PC-9 (cell line): ENCODE measurements at regions not wholly inside any gene's neighbourhood (a gene's known extent, or its start where the extent isn't known, plus 50 kb on each side); places are given as distances from the start of the nearest gene placed in this dataset.

Experiments used
- BruUV-seq: library from RNA; stranded (reverse); fragments of 400-500 nt; replicated peaks from 2 replicates; lab custom pipeline; 2021; lab: Mats Ljungman, UMichigan
- CTCF ChIA-PET: fragments of 300-600 bp; sonication (Branson Sonifier 250); formaldehyde crosslinking; loops from one replicate; lab custom pipeline; 2022; ENCODE audit warnings: antibody characterized with exemption; lab: Charles Lee
- POLR2A ChIA-PET: fragments of 300-600 bp; sonication (Branson Sonifier 250); formaldehyde crosslinking; loops from one replicate; lab custom pipeline; 2022; ENCODE audit warnings: antibody characterized with exemption; ENCODE audit not compliant: unreplicated experiment; lab: Charles Lee
- DNase-seq, 2 experiments: peaks; one replicate each; pipeline versions ENCODE4 v3.0.0 to v3.0.0-alpha.2; 2015 to 2022; ENCODE audit warnings: mixed read lengths in 1 of 2
- H2AFZ ChIP-seq: fragments of 200-600 bp; sonication (generic); 2 replicates; pipeline ENCODE4 v1.8.1; 2017; ENCODE audit warnings: antibody characterized with exemption
- H3F3A ChIP-seq: fragments of 200-600 bp; sonication (generic); 2 replicates; pipeline ENCODE4 v1.8.1; 2017; ENCODE audit warnings: antibody characterized with exemption, mild to moderate bottlenecking, low read depth; ENCODE audit not compliant: insufficient read depth
- H3K27ac ChIP-seq: fragments of 200-600 bp; sonication (generic); 2 replicates; pipeline ENCODE4 v1.6.1; 2016; ENCODE audit warnings: mixed run types
- H3K27me3 ChIP-seq: fragments of 200-600 bp; sonication (generic); 2 replicates; pipeline ENCODE4 v1.6.1; 2016; ENCODE audit warnings: low read depth, mixed run types; ENCODE audit not compliant: insufficient read depth
- H3K36me3 ChIP-seq: fragments of 200-600 bp; sonication (generic); 2 replicates; pipeline ENCODE4 v1.6.1; 2016; ENCODE audit warnings: low read depth, mixed run types
- H3K4me1 ChIP-seq: fragments of 200-600 bp; sonication (generic); replicated peaks from 2 replicates; pipeline ENCODE4 v1.6.1; 2016; ENCODE audit warnings: mixed run types; ENCODE audit not compliant: insufficient read depth
- H3K4me2 ChIP-seq: fragments of 200-600 bp; sonication (generic); 2 replicates; pipeline ENCODE4 v1.6.1; 2017; ENCODE audit warnings: mixed run types
- H3K4me3 ChIP-seq: fragments of 200-600 bp; sonication (generic); 2 replicates; pipeline ENCODE4 v1.6.1; 2016; ENCODE audit warnings: mixed run types
- H3K79me2 ChIP-seq: fragments of 200-600 bp; sonication (generic); 2 replicates; pipeline ENCODE4 v1.6.1; 2017; ENCODE audit warnings: low read depth, mixed run types
- H3K9me2 ChIP-seq: fragments of 200-600 bp; sonication (generic); 2 replicates; pipeline ENCODE4 v1.8.1; 2017; ENCODE audit warnings: mild to moderate bottlenecking; ENCODE audit not compliant: insufficient read depth
- H3K9me3 ChIP-seq: fragments of 200-600 bp; sonication (generic); 2 replicates; pipeline ENCODE4 v1.8.1; 2016; ENCODE audit warnings: low read depth; ENCODE audit not compliant: insufficient read depth
- H4K20me1 ChIP-seq: fragments of 200-600 bp; sonication (generic); 2 replicates; pipeline ENCODE4 v1.8.1; 2017; ENCODE audit not compliant: insufficient read depth
- CTCF ChIP-seq: fragments of 200-600 bp; sonication (generic); conservative IDR thresholded peaks from 2 replicates; pipeline ENCODE4 v1.6.1; 2017; ENCODE audit warnings: mixed run types, antibody characterized with exemption, mild to moderate bottlenecking, moderate library complexity
- EZH2 ChIP-seq: fragments of 200-600 bp; sonication (generic); IDR thresholded peaks from 2 replicates; pipeline ENCODE4 v1.8.0; 2017; ENCODE audit warnings: antibody characterized with exemption, low read depth
- intact Hi-C: fragments of 100-400 bp; cut with micrococcal nuclease; formaldehyde crosslinking; loops from one replicate; pipeline ENCODE4 v1.10.0; 2022; ENCODE audit not compliant: unreplicated experiment

- no peak for TF ChIP-seq EZH2
- TF ChIP-seq CTCF: no peak
- no peaks in the 10 kb centered on the region for H3K4me1 ChIP-seq
- no peaks in the 10 kb centered on the region for H3K36me3 ChIP-seq
- BruUV-seq: no TSS peak
- no peaks in the 10 kb centered on the region for H3K79me2 ChIP-seq
- H3K4me3 ChIP-seq: no peak overlapping the region
- intact Hi-C loops: no loop called here
- 0 out of 2 replicates have a peak, but pooled peaks cover 3% of the 10 kb centered on the region for H3K9me2 ChIP-seq
- DNase-seq: no peak
- H3K9me3 ChIP-seq: 0 out of 2 replicates have a peak, but pooled peaks cover 6% of the 10 kb centered on the region
- POLR2A ChIA-PET: no interaction called here
- H4K20me1 ChIP-seq: no peaks in the 10 kb centered on the region
- H3K27ac ChIP-seq: no peak overlapping the region
- H3K27me3 ChIP-seq: no peaks in the 10 kb centered on the region
- no peak overlapping the region for H3K4me2 ChIP-seq
- no peak overlapping the region for H2AFZ ChIP-seq
- H3F3A ChIP-seq: no peaks in the 10 kb centered on the region
- CTCF ChIA-PET: interaction anchor here (0.6 kb wide), 1 partner anchor 825 kb away, joined by 4 read pairs; no protein-coding TSS in a partner anchor
Observed at GRCh38 chr4:123159479-123159878, 237.1 kb upstream of the NUDT6 start.

- no peak overlapping the region for H3K4me2 ChIP-seq
- TF ChIP-seq CTCF: no peak
- no peaks in the 10 kb centered on the region for H4K20me1 ChIP-seq
- H3F3A ChIP-seq: no peaks in the 10 kb centered on the region
- no peak overlapping the region for H3K4me3 ChIP-seq
- H3K9me3 ChIP-seq: no peaks in the 10 kb centered on the region
- H3K79me2 ChIP-seq: no peaks in the 10 kb centered on the region; the same call in 1 of the 2 replicates
- no peak for DNase-seq
- BruUV-seq: no TSS peak
- no peaks in the 10 kb centered on the region for H3K36me3 ChIP-seq
- CTCF ChIA-PET: no interaction called here
- no peak overlapping the region for H3K27ac ChIP-seq
- 0 out of 2 replicates have a peak, but pooled peaks cover 5% of the 10 kb centered on the region for H3K9me2 ChIP-seq
- H3K27me3 ChIP-seq: no peaks in the 10 kb centered on the region
- H2AFZ ChIP-seq: no peak overlapping the region
- POLR2A ChIA-PET: no interaction called here
- intact Hi-C loops: no loop called here
- H3K4me1 ChIP-seq: no peaks in the 10 kb centered on the region
Observed at GRCh38 chr4:123162859-123163258, 233.7 kb upstream of the SPRY1 start.

- H3K27me3 ChIP-seq: no peaks in the 10 kb centered on the region
- no peak overlapping the region for H3K4me2 ChIP-seq
- 0 out of 2 replicates have a peak, but pooled peaks cover 5% of the 10 kb centered on the region for H3K9me2 ChIP-seq
- no peak overlapping the region for H2AFZ ChIP-seq
- H3K9me3 ChIP-seq: no peaks in the 10 kb centered on the region
- no peak overlapping the region for H3K27ac ChIP-seq
- no peaks in the 10 kb centered on the region; the same call in 1 of the 2 replicates for H3K79me2 ChIP-seq
- no TSS peak for BruUV-seq
- no peaks in the 10 kb centered on the region for H3K4me1 ChIP-seq
- no peaks in the 10 kb centered on the region for H3K36me3 ChIP-seq
- H3F3A ChIP-seq: no peaks in the 10 kb centered on the region
- no peaks in the 10 kb centered on the region for H4K20me1 ChIP-seq
- intact Hi-C loops: no loop called here
- POLR2A ChIA-PET: no interaction called here
- no peak for DNase-seq
- TF ChIP-seq CTCF (no peak), EZH2 (no peak)
- CTCF ChIA-PET: no interaction called here
- H3K4me3 ChIP-seq: no peak overlapping the region
Observed at GRCh38 chr4:123163501-123163900, 233.1 kb upstream of the SPRY1 start.
